ENCODE measurements at regions not wholly inside any gene's neighbourhood (a gene's known extent, or its start where the extent isn't known, plus 50 kb on each side); places are given as distances from the start of the nearest gene placed in this dataset.

GRCh38 chr11:24289301-24289700 lies 207.6 kb upstream of the LUZP2 start:
- no CpG with 5 or more reads among the region's 1 CpG for WGBS
- H2BK5ac ChIP-seq (ENCODE audit: low read depth, low read length, poor library complexity, severe bottlenecking): no peak overlapping the region
- H3K4me3 ChIP-seq (ENCODE audit: insufficient read depth in 1 of 2, low read depth in 1 of 2, low read length in 2 of 2): no peak overlapping the region
- H3K9me3 ChIP-seq (ENCODE audit: control insufficient read depth, low read length): no peaks in the 10 kb centered on the region
- H3K27ac ChIP-seq (ENCODE audit: low read length, poor library complexity, severe bottlenecking): no peak overlapping the region
- no peak overlapping the region for H2BK15ac ChIP-seq (ENCODE audit: low read depth, poor library complexity, severe bottlenecking)
- H3K4me1 ChIP-seq (ENCODE audit: control insufficient read depth, insufficient read depth, low read depth, low read length): no peaks in the 10 kb centered on the region
- H4K8ac ChIP-seq (ENCODE audit: low read length): no peak overlapping the region
- no peak overlapping the region for H4K91ac ChIP-seq (ENCODE audit: low read length)
- H3K18ac ChIP-seq (ENCODE audit: low read depth in 1 of 2, low read length in 2 of 2): no peak overlapping the region
- H3K14ac ChIP-seq (ENCODE audit: low read length in 2 of 2): no peak overlapping the region
- no peak for DNase-seq
- H2AK5ac ChIP-seq (ENCODE audit: low read length, severe bottlenecking): no peak overlapping the region
- no peak overlapping the region for H3K23ac ChIP-seq (ENCODE audit: low read length in 2 of 2)
- H3K4ac ChIP-seq (ENCODE audit: low read depth in 1 of 2, low read length in 2 of 2): no peak overlapping the region
- H3K9ac ChIP-seq (ENCODE audit: low read length): no peak overlapping the region
- H3K4me2 ChIP-seq (ENCODE audit: low read length, poor library complexity, severe bottlenecking): no peak overlapping the region
- no peak overlapping the region for H2BK12ac ChIP-seq (ENCODE audit: low read length in 2 of 2)
- H2BK120ac ChIP-seq (ENCODE audit: low read depth, low read length): no peak overlapping the region
- H3K36me3 ChIP-seq (ENCODE audit: control insufficient read depth in 1 of 2, insufficient read depth in 2 of 2, low read depth in 1 of 2, low read length in 2 of 2): no peaks in the 10 kb centered on the region
- H3K27me3 ChIP-seq (ENCODE audit: control insufficient read depth in 1 of 2, insufficient read depth in 1 of 2, low read length in 2 of 2): no peaks in the 10 kb centered on the region
- H3K79me1 ChIP-seq (replicated peaks; ENCODE audit: low read length, poor library complexity, severe bottlenecking): no peaks in the 10 kb centered on the region
- no peak overlapping the region for H2AFZ ChIP-seq (ENCODE audit: low read depth, low read length)

DNA sequence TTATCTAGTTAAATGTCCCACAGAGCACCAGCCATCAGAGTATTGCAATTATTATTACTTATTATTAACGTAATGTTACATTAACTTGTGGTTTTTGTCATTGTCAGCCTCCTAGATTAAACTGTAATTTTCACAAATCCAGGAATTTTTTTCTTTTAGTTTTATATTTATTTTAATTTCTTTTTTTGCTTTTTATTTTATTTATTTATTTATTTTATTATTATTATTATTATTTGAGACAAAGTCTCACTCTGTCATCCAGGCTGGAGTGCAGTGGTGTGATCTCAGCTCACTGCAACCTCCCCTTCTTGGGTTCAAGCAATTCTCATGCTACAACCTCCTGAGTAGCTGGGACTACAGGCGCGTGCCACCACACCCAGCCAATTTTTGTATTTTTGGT lies 202.9 kb upstream of the LUZP2 start:
- no peak for DNase-seq
- Histone ChIP-seq H3K4me1 (ENCODE audit: control insufficient read depth, insufficient read depth, low read depth, low read length) (no peaks in the 10 kb centered on the region), H2AK5ac (ENCODE audit: low read length, severe bottlenecking) (no peak overlapping the region), H2BK12ac (ENCODE audit: low read length in 2 of 2) (no peak overlapping the region), H3K4me2 (ENCODE audit: low read length, poor library complexity, severe bottlenecking) (no peak overlapping the region), H2BK15ac (ENCODE audit: low read depth, poor library complexity, severe bottlenecking) (no peak overlapping the region), H3K18ac (ENCODE audit: low read depth in 1 of 2, low read length in 2 of 2) (no peak overlapping the region), H2AFZ (ENCODE audit: low read depth, low read length) (no peak overlapping the region), H3K27me3 (ENCODE audit: control insufficient read depth in 1 of 2, insufficient read depth in 1 of 2, low read length in 2 of 2) (no peaks in the 10 kb centered on the region), H3K9me3 (ENCODE audit: control insufficient read depth, low read length) (no peaks in the 10 kb centered on the region), H3K79me1 (replicated peaks; ENCODE audit: low read length, poor library complexity, severe bottlenecking) (no peaks in the 10 kb centered on the region), H3K9ac (ENCODE audit: low read length) (no peak overlapping the region), H2BK120ac (ENCODE audit: low read depth, low read length) (no peak overlapping the region), H3K14ac (ENCODE audit: low read length in 2 of 2) (no peak overlapping the region), H2BK5ac (ENCODE audit: low read depth, low read length, poor library complexity, severe bottlenecking) (no peak overlapping the region), H3K23ac (ENCODE audit: low read length in 2 of 2) (no peak overlapping the region), H3K4me3 (ENCODE audit: insufficient read depth in 1 of 2, low read depth in 1 of 2, low read length in 2 of 2) (no peak overlapping the region), H3K27ac (ENCODE audit: low read length, poor library complexity, severe bottlenecking) (no peak overlapping the region), H3K36me3 (ENCODE audit: control insufficient read depth in 1 of 2, insufficient read depth in 2 of 2, low read depth in 1 of 2, low read length in 2 of 2) (no peaks in the 10 kb centered on the region), H3K4ac (ENCODE audit: low read depth in 1 of 2, low read length in 2 of 2) (no peak overlapping the region), H4K91ac (ENCODE audit: low read length) (no peak overlapping the region), H4K8ac (ENCODE audit: low read length) (no peak overlapping the region)
- 100% methylated on average over 2 of the region's 3 CpGs for WGBS

DNA sequence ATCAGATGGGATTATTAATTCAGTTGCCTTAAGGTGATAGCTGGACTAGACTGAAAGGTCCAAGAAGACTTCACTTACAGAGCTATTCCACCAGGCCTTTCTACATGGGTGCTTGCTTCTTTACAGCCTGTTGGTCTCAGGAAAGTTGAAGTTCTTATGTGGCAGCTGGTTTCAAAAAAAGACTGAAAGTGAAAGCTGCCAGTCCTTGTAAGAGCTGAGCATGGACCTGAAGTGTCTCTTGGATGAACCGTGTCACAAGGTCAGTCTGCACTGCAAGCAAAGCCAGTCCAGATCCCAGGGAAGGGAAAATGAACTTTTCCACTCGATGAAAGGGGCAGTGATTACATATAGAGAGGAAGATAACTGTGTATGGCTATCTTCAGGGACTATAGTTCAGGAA lies 201.5 kb upstream of the LUZP2 start:
- no peaks in the 10 kb centered on the region for H3K79me1 ChIP-seq (replicated peaks; ENCODE audit: low read length, poor library complexity, severe bottlenecking)
- H3K27ac ChIP-seq (ENCODE audit: low read length, poor library complexity, severe bottlenecking): no peak overlapping the region
- H3K4me2 ChIP-seq (ENCODE audit: low read length, poor library complexity, severe bottlenecking): no peak overlapping the region
- H2BK12ac ChIP-seq (ENCODE audit: low read length in 2 of 2): peak overlapping the region in 1 of 2 experiments; percentile 72
- H2AK5ac ChIP-seq (ENCODE audit: low read length, severe bottlenecking): no peak overlapping the region
- H3K36me3 ChIP-seq (ENCODE audit: control insufficient read depth in 1 of 2, insufficient read depth in 2 of 2, low read depth in 1 of 2, low read length in 2 of 2): no peaks in the 10 kb centered on the region
- H3K14ac ChIP-seq (ENCODE audit: low read length in 2 of 2): no peak overlapping the region
- H2AFZ ChIP-seq (ENCODE audit: low read depth, low read length): no peak overlapping the region
- no peak overlapping the region for H4K91ac ChIP-seq (ENCODE audit: low read length)
- no peak overlapping the region for H3K4me3 ChIP-seq (ENCODE audit: insufficient read depth in 1 of 2, low read depth in 1 of 2, low read length in 2 of 2)
- H3K4ac ChIP-seq (ENCODE audit: low read depth in 1 of 2, low read length in 2 of 2): peak overlapping the region in 1 of 2 experiments; percentile 28
- no peaks in the 10 kb centered on the region for H3K4me1 ChIP-seq (ENCODE audit: control insufficient read depth, insufficient read depth, low read depth, low read length)
- H4K8ac ChIP-seq (ENCODE audit: low read length): no peak overlapping the region
- no peak overlapping the region for H3K9ac ChIP-seq (ENCODE audit: low read length)
- no peak overlapping the region for H3K23ac ChIP-seq (ENCODE audit: low read length in 2 of 2)
- peak; percentile 66 for DNase-seq
- 53% methylated on average over 1 of the region's 2 CpGs for WGBS
- peak overlapping the region in 1 of 2 experiments; percentile 46 for H3K18ac ChIP-seq (ENCODE audit: low read depth in 1 of 2, low read length in 2 of 2)
- H3K9me3 ChIP-seq (ENCODE audit: control insufficient read depth, low read length): no peaks in the 10 kb centered on the region
- no peak overlapping the region for H2BK120ac ChIP-seq (ENCODE audit: low read depth, low read length)
- no peaks in the 10 kb centered on the region for H3K27me3 ChIP-seq (ENCODE audit: control insufficient read depth in 1 of 2, insufficient read depth in 1 of 2, low read length in 2 of 2)
- no peak overlapping the region for H2BK15ac ChIP-seq (ENCODE audit: low read depth, poor library complexity, severe bottlenecking)
- H2BK5ac ChIP-seq (ENCODE audit: low read depth, low read length, poor library complexity, severe bottlenecking): no peak overlapping the region

DNA sequence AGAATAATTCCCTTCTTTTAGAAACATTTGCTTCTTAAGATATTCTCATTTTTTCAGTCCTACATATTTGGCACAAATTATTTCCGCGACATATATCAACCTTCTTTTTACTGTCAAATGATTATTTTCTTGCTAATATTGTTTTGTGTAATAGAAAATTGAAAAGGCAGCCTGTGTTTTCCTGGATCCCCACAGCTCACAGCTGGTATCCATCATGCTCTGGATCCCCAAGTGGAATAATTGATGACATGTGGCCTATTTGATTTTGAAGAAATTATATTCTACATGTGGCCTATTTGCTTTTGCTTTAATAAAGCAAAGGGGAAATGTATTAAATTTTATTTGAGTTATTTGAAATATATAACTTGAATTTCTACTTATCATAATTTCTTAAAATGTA lies 199.4 kb upstream of the LUZP2 start:
- Histone ChIP-seq H2AK5ac (ENCODE audit: low read length, severe bottlenecking) (no peak overlapping the region), H2BK12ac (ENCODE audit: low read length in 2 of 2) (no peak overlapping the region), H3K4ac (ENCODE audit: low read depth in 1 of 2, low read length in 2 of 2) (no peak overlapping the region), H4K91ac (ENCODE audit: low read length) (no peak overlapping the region), H2BK5ac (ENCODE audit: low read depth, low read length, poor library complexity, severe bottlenecking) (no peak overlapping the region), H2BK120ac (ENCODE audit: low read depth, low read length) (no peak overlapping the region), H3K23ac (ENCODE audit: low read length in 2 of 2) (no peak overlapping the region), H3K14ac (ENCODE audit: low read length in 2 of 2) (no peak overlapping the region), H3K4me3 (ENCODE audit: insufficient read depth in 1 of 2, low read depth in 1 of 2, low read length in 2 of 2) (no peak overlapping the region), H4K8ac (ENCODE audit: low read length) (no peak overlapping the region), H2BK15ac (ENCODE audit: low read depth, poor library complexity, severe bottlenecking) (no peak overlapping the region), H3K27ac (ENCODE audit: low read length, poor library complexity, severe bottlenecking) (no peak overlapping the region), H3K27me3 (ENCODE audit: control insufficient read depth in 1 of 2, insufficient read depth in 1 of 2, low read length in 2 of 2) (no peaks in the 10 kb centered on the region), H3K9me3 (ENCODE audit: control insufficient read depth, low read length) (no peaks in the 10 kb centered on the region), H3K4me1 (ENCODE audit: control insufficient read depth, insufficient read depth, low read depth, low read length) (peaks cover 3% of the 10 kb centered on the region), H3K79me1 (replicated peaks; ENCODE audit: low read length, poor library complexity, severe bottlenecking) (no peaks in the 10 kb centered on the region), H3K4me2 (ENCODE audit: low read length, poor library complexity, severe bottlenecking) (no peak overlapping the region), H3K36me3 (ENCODE audit: control insufficient read depth in 1 of 2, insufficient read depth in 2 of 2, low read depth in 1 of 2, low read length in 2 of 2) (no peaks in the 10 kb centered on the region), H3K18ac (ENCODE audit: low read depth in 1 of 2, low read length in 2 of 2) (no peak overlapping the region), H2AFZ (ENCODE audit: low read depth, low read length) (no peak overlapping the region), H3K9ac (ENCODE audit: low read length) (no peak overlapping the region)
- WGBS: no CpG with 5 or more reads among the region's 2 CpGs
- DNase-seq: no peak
